ENCODE measurements at regions not wholly inside any gene's neighbourhood (a gene's known extent, or its start where the extent isn't known, plus 50 kb on each side); places are given as distances from the start of the nearest gene placed in this dataset.

DNA sequence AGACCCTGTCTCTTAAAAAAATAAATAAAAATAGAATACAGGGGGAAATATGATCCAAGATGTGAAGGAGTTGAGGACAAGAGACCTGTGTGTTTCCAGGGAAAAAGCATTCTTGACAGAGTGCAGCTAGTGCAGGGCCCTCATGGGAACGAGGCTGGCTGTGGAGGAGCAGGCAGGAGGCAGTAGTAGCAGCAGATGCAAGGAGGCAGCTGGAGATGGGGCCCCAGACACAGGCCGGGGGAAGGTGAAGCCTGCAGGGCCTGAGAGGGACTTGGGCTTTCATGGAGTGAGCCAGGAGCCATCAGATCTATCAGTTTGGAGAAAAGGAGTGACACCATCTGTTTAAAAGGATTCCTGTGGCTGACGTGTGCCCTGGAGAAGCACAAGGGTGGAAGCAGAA is 71.4 kb upstream of the ZNF438 start:
- H3K27ac ChIP-seq: no peak overlapping the region
- TF ChIP-seq ZFX (IDR thresholded peaks at IDR 0.05; ENCODE audit: borderline replicate concordance): no peak
- TF ChIP-seq, protein P1, sequence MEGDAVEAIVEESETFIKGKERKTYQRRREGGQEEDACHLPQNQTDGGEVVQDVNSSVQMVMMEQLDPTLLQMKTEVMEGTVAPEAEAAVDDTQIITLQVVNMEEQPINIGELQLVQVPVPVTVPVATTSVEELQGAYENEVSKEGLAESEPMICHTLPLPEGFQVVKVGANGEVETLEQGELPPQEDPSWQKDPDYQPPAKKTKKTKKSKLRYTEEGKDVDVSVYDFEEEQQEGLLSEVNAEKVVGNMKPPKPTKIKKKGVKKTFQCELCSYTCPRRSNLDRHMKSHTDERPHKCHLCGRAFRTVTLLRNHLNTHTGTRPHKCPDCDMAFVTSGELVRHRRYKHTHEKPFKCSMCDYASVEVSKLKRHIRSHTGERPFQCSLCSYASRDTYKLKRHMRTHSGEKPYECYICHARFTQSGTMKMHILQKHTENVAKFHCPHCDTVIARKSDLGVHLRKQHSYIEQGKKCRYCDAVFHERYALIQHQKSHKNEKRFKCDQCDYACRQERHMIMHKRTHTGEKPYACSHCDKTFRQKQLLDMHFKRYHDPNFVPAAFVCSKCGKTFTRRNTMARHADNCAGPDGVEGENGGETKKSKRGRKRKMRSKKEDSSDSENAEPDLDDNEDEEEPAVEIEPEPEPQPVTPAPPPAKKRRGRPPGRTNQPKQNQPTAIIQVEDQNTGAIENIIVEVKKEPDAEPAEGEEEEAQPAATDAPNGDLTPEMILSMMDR (IDR thresholded peaks at IDR 0.05): no peak

DNA sequence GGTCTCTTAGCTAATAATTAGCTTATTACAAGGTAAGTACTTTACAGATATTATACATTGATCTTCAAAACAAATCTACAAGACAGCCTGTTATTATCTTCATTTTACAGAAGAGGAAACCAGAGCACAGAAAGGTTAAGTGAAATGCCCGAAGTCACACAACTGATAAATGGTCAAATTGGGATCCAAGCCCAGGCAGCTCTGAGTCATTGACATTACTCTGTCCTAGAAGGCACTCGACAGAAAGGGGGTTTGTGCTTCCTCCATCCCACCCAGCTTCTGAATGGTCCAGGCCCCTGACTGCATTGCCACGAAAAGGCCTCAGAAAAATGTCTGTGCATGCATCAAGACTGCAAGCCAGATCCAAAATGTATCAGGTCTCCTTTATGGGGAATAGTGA is 81.3 kb upstream of the ZNF438 start:
- TF ChIP-seq ZFX (IDR thresholded peaks at IDR 0.05; ENCODE audit: borderline replicate concordance): no peak
- TF ChIP-seq, protein P1 (IDR thresholded peaks at IDR 0.05): no peak
- H3K27ac ChIP-seq: no peak overlapping the region

DNA sequence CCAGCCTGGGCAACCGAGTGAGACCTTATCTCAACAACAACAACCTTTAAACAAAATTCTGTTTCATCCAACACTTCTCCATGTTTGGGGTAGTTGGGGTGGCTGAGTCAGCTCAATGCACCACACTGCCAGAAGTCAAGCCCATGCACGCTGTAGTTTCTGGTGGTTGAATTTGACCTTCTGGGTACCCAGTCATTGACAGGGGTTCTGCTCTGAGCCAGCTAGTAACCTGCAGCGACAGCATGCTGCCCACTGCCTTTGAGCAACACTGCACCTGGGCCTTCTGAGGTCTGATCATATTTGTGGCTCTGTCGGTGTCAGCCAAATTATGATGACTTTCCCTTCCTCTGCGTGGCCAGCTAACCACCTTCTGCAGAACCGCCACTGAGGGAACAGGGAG is 84.6 kb upstream of the ZNF438 start:
- H3K27ac ChIP-seq: no peak overlapping the region
- TF ChIP-seq, protein P1 (IDR thresholded peaks at IDR 0.05): no peak
- no peak for TF ChIP-seq ZFX (IDR thresholded peaks at IDR 0.05; ENCODE audit: borderline replicate concordance)

DNA sequence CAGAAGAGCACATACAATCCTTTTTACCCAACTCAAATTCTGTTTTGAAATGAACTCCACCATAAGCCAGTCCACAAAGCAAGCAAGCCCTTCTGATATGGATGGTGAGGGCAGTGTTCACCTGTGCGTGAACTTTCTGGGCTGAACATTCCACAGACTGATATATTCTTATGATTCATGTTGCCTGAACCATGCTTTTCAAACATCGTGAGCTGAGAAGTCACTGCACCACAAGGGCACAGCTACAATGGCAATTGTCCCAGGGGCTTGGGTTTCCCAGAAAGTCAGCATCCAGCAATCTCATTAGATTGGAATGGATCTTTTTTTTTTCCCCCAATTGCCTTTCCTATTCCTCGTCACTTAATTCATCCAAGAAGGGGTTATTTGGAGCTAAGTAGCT is 86.9 kb upstream of the ZNF438 start:
- TF ChIP-seq ZFX (IDR thresholded peaks at IDR 0.05; ENCODE audit: borderline replicate concordance): no peak
- TF ChIP-seq, protein P1 (IDR thresholded peaks at IDR 0.05): no peak
- H3K27ac ChIP-seq: no peak overlapping the region

DNA sequence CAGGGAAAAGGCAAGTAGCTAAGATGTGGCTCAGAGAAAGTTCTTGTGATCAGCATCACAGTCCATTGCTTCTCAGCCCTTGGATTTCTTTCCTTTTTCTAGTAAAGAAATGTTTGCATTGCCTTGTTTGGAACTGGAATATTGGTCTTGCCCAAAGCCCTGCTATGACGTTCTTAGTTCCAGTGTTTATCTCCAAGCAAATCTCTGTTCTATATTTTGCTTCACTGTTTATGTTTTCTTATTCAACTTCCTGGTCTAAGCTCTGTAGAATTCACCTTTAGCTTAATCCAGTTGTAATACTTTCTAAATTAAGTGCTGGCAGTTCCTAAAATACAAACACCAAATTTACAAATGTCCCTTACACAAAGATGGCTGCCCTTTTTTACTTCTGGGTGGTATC is 88.7 kb upstream of the ZNF438 start:
- TF ChIP-seq ZFX (IDR thresholded peaks at IDR 0.05; ENCODE audit: borderline replicate concordance): no peak
- TF ChIP-seq, protein P1 (IDR thresholded peaks at IDR 0.05): no peak
- H3K27ac ChIP-seq: no peak overlapping the region

DNA sequence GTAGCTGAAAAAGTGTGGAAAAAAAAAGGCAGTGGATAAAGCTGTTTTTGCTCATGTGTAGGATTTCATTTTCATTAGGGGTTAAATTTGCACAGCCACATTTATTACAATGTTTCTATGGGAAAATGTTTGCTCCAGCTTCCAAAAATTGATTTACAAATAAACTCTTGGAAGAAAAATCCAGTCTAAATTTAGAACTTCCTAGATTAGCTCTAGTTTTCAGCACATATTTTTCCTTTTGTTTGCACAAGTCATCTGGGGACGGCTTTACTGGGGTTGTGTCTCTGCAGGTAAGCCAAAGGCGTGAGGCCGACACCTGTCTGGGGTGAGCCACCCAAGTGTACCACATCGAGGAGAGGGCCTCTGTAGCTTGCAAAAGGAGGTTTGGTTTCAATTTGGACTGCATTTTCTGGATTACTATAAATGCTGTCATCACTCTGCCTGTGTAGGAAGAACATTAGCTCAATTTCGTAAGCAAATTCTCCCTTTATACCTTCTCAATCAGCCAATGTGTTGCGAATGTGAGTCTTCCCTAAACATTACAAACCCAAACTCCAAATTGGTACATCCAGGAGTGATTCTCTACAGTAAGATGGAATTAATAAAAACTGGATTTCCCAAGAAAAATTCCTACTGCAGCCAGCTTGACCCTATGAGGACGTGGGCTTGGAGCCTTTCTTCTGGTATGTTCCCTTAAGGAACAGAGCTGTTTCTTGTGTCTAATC is 89.5 kb upstream of the ZNF438 start:
- no peak for TF ChIP-seq ZFX (IDR thresholded peaks at IDR 0.05; ENCODE audit: borderline replicate concordance)
- TF ChIP-seq, protein P1 (IDR thresholded peaks at IDR 0.05): no peak
- no peak overlapping the region for H3K27ac ChIP-seq

DNA sequence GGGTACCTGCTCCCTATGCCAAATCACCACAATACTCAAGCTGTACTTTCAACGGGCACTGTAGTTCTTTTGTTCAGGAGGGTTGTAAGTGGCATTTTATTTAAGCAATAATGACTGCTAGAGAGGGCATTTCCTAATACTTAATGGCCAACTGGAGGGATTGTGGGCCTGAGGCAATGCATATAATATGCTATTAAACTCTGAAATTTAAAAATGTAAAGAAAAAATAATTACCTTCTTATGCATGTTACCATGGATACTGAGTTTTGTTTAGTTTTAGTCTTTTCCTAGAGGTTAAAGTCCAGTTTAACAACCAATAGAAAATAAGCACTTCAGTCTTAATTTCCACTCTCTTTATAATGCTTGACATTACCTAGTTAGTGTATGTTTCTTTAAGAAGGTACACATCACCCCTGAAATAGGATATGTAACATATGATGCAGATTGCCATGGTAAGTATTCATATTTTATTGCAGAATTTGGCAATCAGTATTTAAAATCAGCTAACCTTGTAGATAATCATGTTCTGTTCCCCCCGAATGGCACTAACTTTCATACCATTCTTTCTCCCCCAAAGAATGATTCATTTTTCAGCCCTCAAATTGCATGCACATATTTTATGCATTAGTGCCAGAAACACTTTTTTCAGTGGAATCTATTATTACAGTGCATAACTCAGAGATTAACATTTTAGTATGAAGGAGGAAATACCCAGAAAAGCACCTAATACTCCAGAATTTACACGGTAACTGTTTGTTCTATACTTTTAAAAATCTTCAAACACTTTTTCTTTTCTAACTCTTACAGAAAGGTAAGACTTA is 90.3 kb upstream of the ZNF438 start:
- no peak overlapping the region for H3K27ac ChIP-seq
- no peak for TF ChIP-seq ZFX (IDR thresholded peaks at IDR 0.05; ENCODE audit: borderline replicate concordance)
- TF ChIP-seq, protein P1 (IDR thresholded peaks at IDR 0.05): no peak

All from 22Rv1 (cell line).